Mammary epithelial cell (primary cell): ENCODE measurements at regions not wholly inside any gene's neighbourhood (a gene's known extent, or its start where the extent isn't known, plus 50 kb on each side); places are given as distances from the start of the nearest gene placed in this dataset.

ENCODE experiments used
- EZH2 ChIP-seq: IDR thresholded peaks from 2 replicates; pipeline ENCODE4 v1.6.1; 2012; ENCODE audit warnings: low read length, inconsistent platforms, borderline replicate concordance
- TF ChIP-seq, protein P1 (sequence below), 2 donors: IDR thresholded peaks in 1 of 2; conservative IDR thresholded peaks in 1 of 2; 2 replicates each; pipeline ENCODE4 v1.5.1; 2011 to 2012; ENCODE audit warnings: inconsistent platforms in 2 of 2, low read length in 2 of 2, mild to moderate bottlenecking in 2 of 2, control low read depth in 1 of 2, low read depth in 1 of 2; ENCODE audit not compliant: insufficient read depth in 1 of 2; ENCODE audit errors: extremely low read depth in 1 of 2

GRCh38 chr3:176824811-176825210 is 372.5 kb downstream of the TBL1XR1 start:
- TF ChIP-seq, protein P1, sequence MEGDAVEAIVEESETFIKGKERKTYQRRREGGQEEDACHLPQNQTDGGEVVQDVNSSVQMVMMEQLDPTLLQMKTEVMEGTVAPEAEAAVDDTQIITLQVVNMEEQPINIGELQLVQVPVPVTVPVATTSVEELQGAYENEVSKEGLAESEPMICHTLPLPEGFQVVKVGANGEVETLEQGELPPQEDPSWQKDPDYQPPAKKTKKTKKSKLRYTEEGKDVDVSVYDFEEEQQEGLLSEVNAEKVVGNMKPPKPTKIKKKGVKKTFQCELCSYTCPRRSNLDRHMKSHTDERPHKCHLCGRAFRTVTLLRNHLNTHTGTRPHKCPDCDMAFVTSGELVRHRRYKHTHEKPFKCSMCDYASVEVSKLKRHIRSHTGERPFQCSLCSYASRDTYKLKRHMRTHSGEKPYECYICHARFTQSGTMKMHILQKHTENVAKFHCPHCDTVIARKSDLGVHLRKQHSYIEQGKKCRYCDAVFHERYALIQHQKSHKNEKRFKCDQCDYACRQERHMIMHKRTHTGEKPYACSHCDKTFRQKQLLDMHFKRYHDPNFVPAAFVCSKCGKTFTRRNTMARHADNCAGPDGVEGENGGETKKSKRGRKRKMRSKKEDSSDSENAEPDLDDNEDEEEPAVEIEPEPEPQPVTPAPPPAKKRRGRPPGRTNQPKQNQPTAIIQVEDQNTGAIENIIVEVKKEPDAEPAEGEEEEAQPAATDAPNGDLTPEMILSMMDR (conservative IDR thresholded peaks at IDR 0.05 in 1 of 2, IDR thresholded peaks at IDR 0.05 in 1 of 2; ENCODE audit: extremely low read depth in 1 of 2, insufficient read depth in 1 of 2, low read depth in 1 of 2, low read length in 2 of 2), result no peak
- TF ChIP-seq EZH2, result no peak
